HFF-Myc (cell line): ENCODE measurements at regions not wholly inside any gene's neighbourhood (a gene's known extent, or its start where the extent isn't known, plus 50 kb on each side); places are given as distances from the start of the nearest gene placed in this dataset.

ENCODE experiments used
- DNase-seq: peaks from one replicate; pipeline ENCODE4 v3.0.0-alpha.2; 2011; ENCODE audit warnings: low read depth; ENCODE audit errors: extremely low read depth
- H3K4me3 ChIP-seq: replicated peaks from 2 replicates; pipeline ENCODE4 v1.5.1; 2011; ENCODE audit warnings: low read depth, mild to moderate bottlenecking, control low read depth, low read length
- TF ChIP-seq, protein P1 (sequence below): IDR thresholded peaks from 2 replicates; pipeline ENCODE4 v1.5.1; 2012; ENCODE audit warnings: mild to moderate bottlenecking, low read depth, low read length, control low read depth; ENCODE audit errors: missing control alignments

DNA sequence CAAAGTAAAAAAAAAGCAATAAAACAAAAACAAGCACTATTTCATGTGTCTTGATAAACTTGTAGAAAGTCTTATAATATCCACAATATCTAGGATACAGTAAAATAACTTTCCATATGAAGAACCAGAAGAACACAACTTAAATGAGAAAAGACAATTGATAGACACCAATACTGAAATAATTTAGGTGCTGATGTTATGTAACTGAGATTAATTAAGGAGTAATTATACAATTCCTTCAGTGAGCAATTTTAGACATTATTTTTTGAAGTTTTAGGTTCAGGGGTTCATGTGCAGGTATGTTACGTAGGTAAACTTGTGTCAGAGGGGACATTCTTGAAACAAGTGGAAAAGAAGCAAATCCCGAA is 88.3 kb upstream of the VPREB1 start:
- no peak overlapping the region for H3K4me3 ChIP-seq
- no peak for DNase-seq
- TF ChIP-seq, protein P1, sequence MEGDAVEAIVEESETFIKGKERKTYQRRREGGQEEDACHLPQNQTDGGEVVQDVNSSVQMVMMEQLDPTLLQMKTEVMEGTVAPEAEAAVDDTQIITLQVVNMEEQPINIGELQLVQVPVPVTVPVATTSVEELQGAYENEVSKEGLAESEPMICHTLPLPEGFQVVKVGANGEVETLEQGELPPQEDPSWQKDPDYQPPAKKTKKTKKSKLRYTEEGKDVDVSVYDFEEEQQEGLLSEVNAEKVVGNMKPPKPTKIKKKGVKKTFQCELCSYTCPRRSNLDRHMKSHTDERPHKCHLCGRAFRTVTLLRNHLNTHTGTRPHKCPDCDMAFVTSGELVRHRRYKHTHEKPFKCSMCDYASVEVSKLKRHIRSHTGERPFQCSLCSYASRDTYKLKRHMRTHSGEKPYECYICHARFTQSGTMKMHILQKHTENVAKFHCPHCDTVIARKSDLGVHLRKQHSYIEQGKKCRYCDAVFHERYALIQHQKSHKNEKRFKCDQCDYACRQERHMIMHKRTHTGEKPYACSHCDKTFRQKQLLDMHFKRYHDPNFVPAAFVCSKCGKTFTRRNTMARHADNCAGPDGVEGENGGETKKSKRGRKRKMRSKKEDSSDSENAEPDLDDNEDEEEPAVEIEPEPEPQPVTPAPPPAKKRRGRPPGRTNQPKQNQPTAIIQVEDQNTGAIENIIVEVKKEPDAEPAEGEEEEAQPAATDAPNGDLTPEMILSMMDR: no peak

DNA sequence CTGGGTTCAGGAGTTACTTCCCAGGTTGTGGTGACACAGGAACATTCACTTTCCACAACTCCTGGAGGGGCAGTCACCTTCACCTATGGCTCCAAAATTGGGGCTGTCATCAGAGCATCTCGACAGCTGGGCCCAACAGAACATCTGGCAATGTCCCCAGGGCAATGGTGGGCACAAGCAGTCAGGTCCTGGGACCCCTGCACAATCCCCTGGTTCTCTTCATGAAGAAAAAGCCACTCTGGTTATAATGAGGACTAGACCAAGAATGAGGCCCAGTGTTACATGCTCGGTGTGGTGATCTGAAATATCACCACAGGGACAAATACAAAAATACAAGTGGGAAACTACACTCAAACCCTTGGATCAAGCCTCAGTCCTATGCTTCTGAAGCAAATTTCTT is 89.0 kb upstream of the VPREB1 start:
- TF ChIP-seq, protein P1: no peak
- no peak overlapping the region for H3K4me3 ChIP-seq

DNA sequence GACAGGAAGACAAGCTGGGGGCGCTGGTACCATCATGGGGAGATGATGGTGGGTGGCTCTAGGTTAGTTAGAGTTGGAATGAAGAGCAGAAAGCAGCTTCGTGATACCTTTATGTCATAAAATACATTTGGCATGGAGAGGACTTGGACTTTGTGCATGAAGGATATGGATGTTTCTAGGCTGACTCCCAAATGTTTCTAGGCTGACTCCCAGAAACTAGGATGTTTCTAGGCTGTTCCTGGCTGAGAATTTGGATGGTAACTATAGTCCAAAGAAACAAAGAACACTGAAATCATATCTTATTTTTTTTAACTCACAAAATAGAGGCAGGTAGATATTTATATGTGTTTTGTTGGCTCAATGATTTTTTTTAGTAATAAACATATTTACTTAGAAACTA is 89.4 kb upstream of the VPREB1 start:
- no peak overlapping the region for H3K4me3 ChIP-seq
- DNase-seq: no peak
- TF ChIP-seq, protein P1: no peak

More for the DNA sequence above, 89.0 kb upstream of the VPREB1 start:
- no peak for DNase-seq

DNA sequence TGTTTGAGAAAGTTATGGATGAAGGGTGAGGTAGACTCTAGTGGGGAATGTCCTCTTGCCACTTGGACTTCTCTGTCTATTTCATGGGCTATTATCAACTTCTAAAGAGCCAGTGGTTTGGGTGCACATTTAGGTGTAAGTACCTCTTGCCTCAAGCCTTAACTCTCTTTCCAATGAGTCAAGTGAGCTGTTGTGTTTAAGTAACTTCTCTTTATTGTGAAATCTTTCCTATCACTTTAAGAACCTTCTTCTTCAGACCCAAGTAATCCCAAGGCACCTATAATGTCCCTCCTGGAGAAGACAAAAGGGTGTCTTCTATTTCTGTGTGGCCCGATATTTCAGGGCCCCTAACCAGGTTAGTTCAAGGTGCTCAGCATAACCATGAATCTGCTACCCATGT is 90.5 kb upstream of the VPREB1 start:
- H3K4me3 ChIP-seq: no peak overlapping the region
- DNase-seq: no peak
- TF ChIP-seq, protein P1: no peak

DNA sequence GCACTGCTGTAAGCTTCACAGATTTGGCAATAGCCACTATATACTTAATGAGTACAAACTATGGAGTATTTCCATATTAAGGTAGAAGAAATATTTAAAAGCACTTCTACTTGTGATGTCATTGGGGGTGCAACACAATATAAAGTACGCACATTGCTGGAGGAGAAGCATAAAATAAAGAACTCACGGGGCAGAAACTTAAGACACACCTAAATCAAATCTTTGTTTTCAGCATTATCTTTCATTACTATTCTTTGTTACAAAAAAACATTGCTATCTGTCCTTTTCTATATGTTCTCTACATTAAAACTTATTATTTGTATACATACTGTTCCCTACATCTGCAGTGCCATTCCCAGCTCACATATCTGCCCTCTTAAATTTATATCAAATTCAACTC is 93.3 kb upstream of the VPREB1 start:
- no peak for DNase-seq
- TF ChIP-seq, protein P1: no peak
- no peak overlapping the region for H3K4me3 ChIP-seq

DNA sequence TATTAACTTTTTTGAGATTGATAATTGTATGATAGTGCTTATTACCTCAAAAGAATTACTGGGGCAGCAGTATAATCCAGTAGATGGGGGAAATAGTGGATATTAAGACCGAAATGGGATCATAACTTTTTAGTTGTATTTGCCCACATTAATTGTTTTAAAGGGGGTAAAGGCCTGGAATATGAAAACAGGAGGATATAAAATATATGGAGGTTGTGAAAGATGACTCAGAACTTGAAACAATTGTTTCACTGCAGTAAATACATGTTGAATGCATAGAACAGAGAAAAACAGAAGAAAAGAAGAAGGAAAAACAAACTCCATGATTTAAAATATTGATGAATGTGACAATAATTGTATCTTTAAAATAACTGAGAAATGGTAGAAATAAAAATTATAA is 94.1 kb upstream of the VPREB1 start:
- H3K4me3 ChIP-seq: no peak overlapping the region
- TF ChIP-seq, protein P1: no peak
- no peak for DNase-seq

DNA sequence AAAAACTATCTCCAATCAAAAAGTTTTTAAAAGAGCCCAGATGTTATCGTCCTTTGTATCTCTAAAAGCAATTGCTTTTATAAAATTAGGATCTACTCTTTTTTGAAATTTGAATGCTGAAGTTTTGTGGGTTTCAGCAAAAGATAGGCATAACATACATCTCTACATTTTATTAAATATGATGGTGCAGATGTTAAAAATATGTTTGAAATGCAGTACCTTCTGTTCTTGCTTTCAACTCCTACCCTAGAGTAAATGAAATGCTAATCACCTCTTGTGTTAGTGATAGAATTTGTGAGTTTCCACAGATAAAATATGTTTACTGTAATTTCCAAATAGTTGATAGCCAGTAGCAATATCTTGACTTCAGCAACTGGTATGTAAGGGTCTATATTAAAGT is 95.7 kb upstream of the VPREB1 start:
- TF ChIP-seq, protein P1: no peak
- no peak for DNase-seq
- H3K4me3 ChIP-seq: no peak overlapping the region
